ENCODE measurements at regions not wholly inside any gene's neighbourhood (a gene's known extent, or its start where the extent isn't known, plus 50 kb on each side); places are given as distances from the start of the nearest gene placed in this dataset.

- Histone ChIP-seq H4K20me1 (ENCODE audit: insufficient read depth, low read length) (no peaks in the 10 kb centered on the region), H3K27ac (ENCODE audit: low read depth in 1 of 2, low read length in 2 of 2) (no peak overlapping the region), H3K36me3 (replicated peaks in 1 of 2; ENCODE audit: control insufficient read depth in 1 of 2, insufficient read depth in 2 of 2, low read length in 2 of 2) (no peaks in the 10 kb centered on the region), H3K4me2 (replicated peaks; ENCODE audit: extremely low read depth, low read length, poor library complexity, severe bottlenecking) (no peak overlapping the region), H3K27me3 (ENCODE audit: control insufficient read depth in 2 of 2, insufficient read depth in 2 of 2, low read length in 2 of 2) (no peaks in the 10 kb centered on the region), H3K4me1 (ENCODE audit: control insufficient read depth in 1 of 2, insufficient read depth in 2 of 2, low read length in 2 of 2) (no peaks in the 10 kb centered on the region), H3K9me3 (replicated peaks in 1 of 2; ENCODE audit: control insufficient read depth in 1 of 2, insufficient read depth in 1 of 2, low read length in 2 of 2) (peaks cover 0 to 7% of the 10 kb centered on the region in 2 donors), H3K4me3 (replicated peaks in 1 of 3; ENCODE audit: low read depth in 2 of 3, low read length in 3 of 3) (no peak overlapping the region), H3K79me2 (ENCODE audit: insufficient read depth, low read length) (no peaks in the 10 kb centered on the region), H2AFZ (ENCODE audit: insufficient read depth, low read depth, low read length, poor library complexity, severe bottlenecking) (no peak overlapping the region), H3K9ac (ENCODE audit: insufficient read depth, low read length, poor library complexity, severe bottlenecking) (no peak overlapping the region)
- Mint-ChIP-seq H3K4me1 (no peaks in the 10 kb centered on the region), H3K36me3 (no peaks in the 10 kb centered on the region), H3K9me3 (peaks cover 7 to 18% (median 11%) of the 10 kb centered on the region in 7 donors), H3K27ac (no peak overlapping the region), H3K4me3 (no peak overlapping the region), H3K27me3 (ENCODE audit: low read depth in 3 of 3) (peaks cover 8 to 15% (median 11%) of the 10 kb centered on the region in 3 donors)
- DNase-seq: no peak
- intact Hi-C loops (cut with micrococcal nuclease): no loop called here
- 90% methylated on average over 1 of the region's 4 CpGs for WGBS (ENCODE audit: insufficient coverage)
- TF ChIP-seq CTCF (IDR thresholded peaks at IDR 0.05): no peak
These were observed 199.0 kb downstream of the KIF26A start for GRCh38 chr14:104337351-104337750.

- Mint-ChIP-seq H3K4me3 (no peak overlapping the region), H3K27ac (no peak overlapping the region), H3K4me1 (no peaks in the 10 kb centered on the region), H3K27me3 (ENCODE audit: low read depth in 3 of 3) (peaks cover 8 to 17% (median 16%) of the 10 kb centered on the region in 3 donors), H3K9me3 (peaks cover 7 to 20% (median 9%) of the 10 kb centered on the region in 7 donors), H3K36me3 (no peaks in the 10 kb centered on the region)
- H3K9me3 ChIP-seq (replicated peaks in 1 of 2; ENCODE audit: control insufficient read depth in 1 of 2, insufficient read depth in 1 of 2, low read length in 2 of 2): peaks cover 0 to 7% of the 10 kb centered on the region in 2 donors
- no CpG with 5 or more reads among the region's 1 CpG for WGBS (ENCODE audit: insufficient coverage)
- no peak for TF ChIP-seq CTCF (IDR thresholded peaks at IDR 0.05)
- H3K27ac ChIP-seq (ENCODE audit: low read depth in 1 of 2, low read length in 2 of 2): no peak overlapping the region
- H3K27me3 ChIP-seq (ENCODE audit: control insufficient read depth in 2 of 2, insufficient read depth in 2 of 2, low read length in 2 of 2): no peaks in the 10 kb centered on the region
- no peaks in the 10 kb centered on the region for H3K79me2 ChIP-seq (ENCODE audit: insufficient read depth, low read length)
- intact Hi-C loops (cut with micrococcal nuclease): no loop called here
- no peaks in the 10 kb centered on the region for H3K36me3 ChIP-seq (replicated peaks in 1 of 2; ENCODE audit: control insufficient read depth in 1 of 2, insufficient read depth in 2 of 2, low read length in 2 of 2)
- no peaks in the 10 kb centered on the region for H3K4me1 ChIP-seq (ENCODE audit: control insufficient read depth in 1 of 2, insufficient read depth in 2 of 2, low read length in 2 of 2)
- H2AFZ ChIP-seq (ENCODE audit: insufficient read depth, low read depth, low read length, poor library complexity, severe bottlenecking): no peak overlapping the region
- H4K20me1 ChIP-seq (ENCODE audit: insufficient read depth, low read length): no peaks in the 10 kb centered on the region
- no peak overlapping the region for H3K9ac ChIP-seq (ENCODE audit: insufficient read depth, low read length, poor library complexity, severe bottlenecking)
- no peak overlapping the region for H3K4me2 ChIP-seq (replicated peaks; ENCODE audit: extremely low read depth, low read length, poor library complexity, severe bottlenecking)
- H3K4me3 ChIP-seq (replicated peaks in 1 of 3; ENCODE audit: low read depth in 2 of 3, low read length in 3 of 3): no peak overlapping the region
- DNase-seq: no peak
These were observed 201.0 kb downstream of the KIF26A start for GRCh38 chr14:104339361-104339760.

Measured in CD14-positive monocyte (primary cell).